ENCODE measurements at regions not wholly inside any gene's neighbourhood (a gene's known extent, or its start where the extent isn't known, plus 50 kb on each side); places are given as distances from the start of the nearest gene placed in this dataset.

- Histone ChIP-seq H3K36me3 (ENCODE audit: control insufficient read depth in 4 of 4, insufficient read depth in 4 of 4, low read length in 4 of 4) (no peaks in the 10 kb centered on the region), H3K27ac (ENCODE audit: low read depth in 1 of 2, low read length in 1 of 2) (no peak overlapping the region), H3K4me3 (no peak overlapping the region), H3K9ac (ENCODE audit: insufficient read depth in 1 of 2, low read length in 2 of 2) (no peak overlapping the region), H3K9me3 (ENCODE audit: control insufficient read depth in 4 of 4, insufficient read depth in 3 of 4, low read length in 3 of 4) (peaks cover 0 to 10% (median 0%) of the 10 kb centered on the region in 4 donors), H3K4me1 (ENCODE audit: control insufficient read depth in 5 of 5, insufficient read depth in 5 of 5, low read length in 5 of 5) (peaks cover 0 to 2% (median 0%) of the 10 kb centered on the region in 5 donors), H3K27me3 (ENCODE audit: control insufficient read depth in 3 of 3, insufficient read depth in 3 of 3, low read length in 2 of 3) (no peaks in the 10 kb centered on the region)
- ATAC-seq (ENCODE audit: insufficient read depth, low FRiP score) (no peak), DNase-seq (no peak)
- 68 to 70% methylated on average over 4 of the region's 4 CpGs for WGBS, 2 donors
- TF ChIP-seq CTCF (IDR thresholded peaks at IDR 0.05; ENCODE audit: control extremely low read depth, extremely low read depth) = no peak
Observed at GRCh38 chr1:78250201-78250600, 204.4 kb downstream of the GIPC2 start.

GRCh38 chr1:78254517-78254916, 208.8 kb downstream of the GIPC2 start:
- TF ChIP-seq CTCF (IDR thresholded peaks at IDR 0.05; ENCODE audit: control extremely low read depth, extremely low read depth) = no peak
- no peaks in the 10 kb centered on the region for H3K4me1 ChIP-seq (ENCODE audit: control insufficient read depth in 5 of 5, insufficient read depth in 5 of 5, low read length in 5 of 5)
- no peaks in the 10 kb centered on the region for H3K27me3 ChIP-seq (ENCODE audit: control insufficient read depth in 3 of 3, insufficient read depth in 3 of 3, low read length in 2 of 3)
- DNase-seq (no peak), ATAC-seq (ENCODE audit: insufficient read depth, low FRiP score) (no peak)
- 75 to 84% methylated on average over 3 of the region's 3 CpGs for WGBS, 2 donors
- peaks cover 0 to 21% (median 0%) of the 10 kb centered on the region in 4 donors for H3K9me3 ChIP-seq (ENCODE audit: control insufficient read depth in 4 of 4, insufficient read depth in 3 of 4, low read length in 3 of 4)
- H3K4me3 ChIP-seq = no peak overlapping the region
- H3K9ac ChIP-seq (ENCODE audit: insufficient read depth in 1 of 2, low read length in 2 of 2) = no peak overlapping the region
- H3K27ac ChIP-seq (ENCODE audit: low read depth in 1 of 2, low read length in 1 of 2) = no peak overlapping the region
- no peaks in the 10 kb centered on the region for H3K36me3 ChIP-seq (ENCODE audit: control insufficient read depth in 4 of 4, insufficient read depth in 4 of 4, low read length in 4 of 4)

- no peak for ATAC-seq (ENCODE audit: insufficient read depth, low FRiP score)
- Histone ChIP-seq H3K36me3 (ENCODE audit: control insufficient read depth in 4 of 4, insufficient read depth in 4 of 4, low read length in 4 of 4) (no peaks in the 10 kb centered on the region), H3K4me3 (no peak overlapping the region), H3K4me1 (ENCODE audit: control insufficient read depth in 5 of 5, insufficient read depth in 5 of 5, low read length in 5 of 5) (no peaks in the 10 kb centered on the region), H3K27me3 (ENCODE audit: control insufficient read depth in 3 of 3, insufficient read depth in 3 of 3, low read length in 2 of 3) (no peaks in the 10 kb centered on the region), H3K9me3 (ENCODE audit: control insufficient read depth in 4 of 4, insufficient read depth in 3 of 4, low read length in 3 of 4) (peaks cover 0 to 18% (median 0%) of the 10 kb centered on the region in 4 donors), H3K9ac (ENCODE audit: insufficient read depth in 1 of 2, low read length in 2 of 2) (no peak overlapping the region), H3K27ac (ENCODE audit: low read depth in 1 of 2, low read length in 1 of 2) (no peak overlapping the region)
- no peak for TF ChIP-seq CTCF (IDR thresholded peaks at IDR 0.05; ENCODE audit: control extremely low read depth, extremely low read depth)
- DNase-seq = no peak
- WGBS, 2 donors = 64 to 82% methylated on average over 2 of the region's 2 CpGs
Observed at GRCh38 chr1:78255383-78255782, 209.6 kb downstream of the GIPC2 start.

GRCh38 chr1:78255846-78256245, 210.1 kb downstream of the GIPC2 start:
- Histone ChIP-seq H3K4me3 (no peak overlapping the region), H3K9me3 (ENCODE audit: control insufficient read depth in 4 of 4, insufficient read depth in 3 of 4, low read length in 3 of 4) (peaks cover 0 to 15% (median 0%) of the 10 kb centered on the region in 4 donors), H3K27ac (ENCODE audit: low read depth in 1 of 2, low read length in 1 of 2) (no peak overlapping the region), H3K9ac (ENCODE audit: insufficient read depth in 1 of 2, low read length in 2 of 2) (no peak overlapping the region), H3K36me3 (ENCODE audit: control insufficient read depth in 4 of 4, insufficient read depth in 4 of 4, low read length in 4 of 4) (no peaks in the 10 kb centered on the region), H3K4me1 (ENCODE audit: control insufficient read depth in 5 of 5, insufficient read depth in 5 of 5, low read length in 5 of 5) (no peaks in the 10 kb centered on the region), H3K27me3 (ENCODE audit: control insufficient read depth in 3 of 3, insufficient read depth in 3 of 3, low read length in 2 of 3) (no peaks in the 10 kb centered on the region)
- 59 to 82% methylated on average over 1 of the region's 1 CpG for WGBS, 2 donors
- no peak for TF ChIP-seq CTCF (IDR thresholded peaks at IDR 0.05; ENCODE audit: control extremely low read depth, extremely low read depth)
- ATAC-seq (ENCODE audit: insufficient read depth, low FRiP score) (no peak), DNase-seq (no peak)
